HG03097 (cell line): ENCODE measurements at regions not wholly inside any gene's neighbourhood (a gene's known extent, or its start where the extent isn't known, plus 50 kb on each side); places are given as distances from the start of the nearest gene placed in this dataset.

Source experiments
- ATAC-seq: cut with Tn5 transposase; IDR thresholded peaks from one replicate; pipeline ENCODE4 v1.9.1; 2021; ENCODE audit not compliant: unreplicated experiment, low FRiP score

DNA sequence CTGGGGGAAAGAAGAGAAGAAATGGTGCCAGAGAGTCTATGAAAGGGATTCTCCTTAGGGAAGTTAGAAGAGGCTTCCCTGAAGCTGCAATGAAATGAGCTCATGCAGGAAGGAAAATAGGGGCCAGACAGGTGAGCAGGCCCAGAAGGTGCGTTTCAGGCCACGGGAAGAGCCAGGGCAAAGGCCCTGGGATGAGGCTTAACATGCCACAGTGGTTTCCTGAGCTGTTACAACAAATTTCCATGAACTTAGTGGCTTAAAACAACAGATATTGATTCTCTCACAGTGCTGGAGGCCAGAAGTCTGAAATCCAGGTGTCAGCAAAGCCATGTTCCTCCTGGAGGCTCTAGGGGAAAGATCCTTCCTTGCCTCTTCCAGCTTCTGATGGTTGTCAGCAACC is 167.9 kb downstream of the TFAP2C start:
- ATAC-seq, result no peak

DNA sequence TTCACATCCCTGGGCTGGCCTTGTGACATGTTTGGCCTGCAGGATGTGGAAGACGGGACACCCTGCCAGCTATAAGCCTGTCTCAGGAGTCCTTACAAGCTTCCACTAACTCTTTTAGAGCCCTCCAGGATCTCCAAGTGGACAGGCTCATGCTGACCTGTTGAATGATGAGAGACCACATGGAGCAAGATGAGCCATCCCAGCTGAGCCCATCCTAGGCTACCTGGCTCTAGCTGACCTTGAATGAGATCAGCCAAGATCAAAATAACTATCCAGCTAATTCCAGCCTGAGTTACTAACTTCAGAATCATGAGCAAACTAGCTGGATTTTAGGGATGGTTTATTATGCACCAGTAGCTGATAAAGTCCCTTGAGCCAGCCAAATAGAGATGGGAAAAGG is 169.5 kb downstream of the TFAP2C start:
- no peak for ATAC-seq

DNA sequence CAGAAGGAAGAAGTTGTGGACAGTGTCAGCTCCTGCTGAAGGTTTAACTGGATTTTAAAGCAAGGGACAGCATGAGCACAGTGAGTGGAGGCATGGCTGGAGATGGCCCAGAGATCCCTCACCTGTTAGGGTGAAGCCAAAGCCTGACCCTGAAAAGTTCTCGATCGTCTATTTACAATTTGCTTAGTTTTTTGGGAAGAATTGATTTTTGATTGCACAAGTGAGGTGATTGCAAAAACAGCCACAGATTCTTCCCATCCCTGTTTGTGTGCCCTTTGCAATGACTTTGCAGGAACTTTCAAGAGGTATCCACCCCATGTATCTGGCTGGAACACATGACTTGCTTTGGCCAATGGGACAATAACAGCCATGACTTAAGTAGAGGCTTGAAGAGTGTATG is 170.1 kb downstream of the TFAP2C start:
- no peak for ATAC-seq

DNA sequence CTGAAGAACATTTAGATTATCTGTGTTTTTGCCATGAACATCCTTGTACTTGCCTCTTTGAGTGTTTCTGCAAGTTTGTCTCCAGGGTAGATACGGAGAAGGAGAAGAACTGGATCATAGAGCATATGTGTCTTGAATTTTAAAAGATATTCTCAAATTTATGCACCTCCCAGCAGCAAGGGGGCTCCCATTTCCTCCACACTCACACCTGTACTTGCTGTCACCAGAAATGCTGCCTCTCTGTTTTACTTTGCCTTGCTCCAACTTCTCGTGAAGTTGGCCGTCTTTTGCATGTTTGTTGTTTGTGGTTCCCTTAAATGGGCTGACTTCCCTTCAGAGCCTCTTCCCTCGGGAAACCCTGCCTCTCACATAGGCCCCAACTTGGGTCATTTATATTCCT is 171.0 kb downstream of the TFAP2C start:
- no peak for ATAC-seq

DNA sequence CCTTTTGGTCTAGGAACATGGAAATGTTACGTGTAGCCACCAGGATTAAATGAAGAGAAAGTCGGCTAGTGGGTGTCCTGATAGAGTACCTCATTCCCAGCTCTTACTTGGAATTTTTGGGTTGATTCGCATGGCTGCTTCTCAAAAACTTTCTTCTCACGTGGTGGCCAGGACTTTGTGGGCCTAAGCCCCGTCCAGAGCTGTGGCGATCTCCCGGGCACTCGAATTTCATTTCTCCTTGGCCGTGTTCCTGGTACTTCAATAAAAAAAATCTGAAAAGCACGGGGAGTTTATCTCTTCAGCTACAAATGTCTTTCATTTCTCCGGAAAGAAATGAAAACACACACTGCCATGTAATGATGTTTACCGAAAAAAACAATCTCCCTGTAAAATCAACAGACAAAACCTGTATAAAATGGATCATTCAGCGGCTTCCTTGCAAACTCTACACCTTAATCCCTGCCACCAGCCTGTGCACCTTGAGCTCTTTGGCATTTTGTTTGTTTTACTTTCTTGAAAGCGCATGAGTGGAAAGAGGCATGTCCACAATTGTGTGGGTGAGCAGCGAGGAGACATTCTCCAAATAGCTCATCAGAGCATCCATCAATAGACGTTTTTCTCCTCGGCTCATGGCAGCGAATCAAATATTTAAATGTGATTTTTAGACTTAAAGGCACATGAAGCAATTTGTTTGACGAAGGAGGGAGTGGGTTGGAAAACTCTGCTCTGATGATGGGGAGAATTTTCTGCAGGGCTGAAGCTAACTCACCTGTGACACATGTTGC is 173.1 kb downstream of the TFAP2C start:
- ATAC-seq, result no peak

DNA sequence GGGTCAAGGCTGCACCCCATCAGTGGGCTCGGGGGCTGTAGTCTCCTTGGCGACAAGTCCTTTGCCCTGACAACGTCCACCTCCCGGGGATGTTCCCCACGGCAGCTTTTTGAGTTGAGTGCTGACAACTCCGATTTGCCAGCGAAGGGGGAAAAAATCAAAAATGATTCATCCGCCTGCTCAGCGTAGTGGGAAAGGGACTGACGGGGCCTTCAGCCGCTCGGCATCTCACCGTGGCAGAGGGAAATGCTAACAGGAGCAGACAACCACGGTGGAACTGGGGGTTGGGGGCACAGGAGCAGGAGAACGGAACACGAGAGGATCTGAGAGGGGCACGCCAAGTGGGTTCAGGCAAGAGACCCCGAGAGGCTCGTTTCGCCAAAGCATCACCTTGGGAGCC is 173.7 kb downstream of the TFAP2C start:
- ATAC-seq, result no peak

DNA sequence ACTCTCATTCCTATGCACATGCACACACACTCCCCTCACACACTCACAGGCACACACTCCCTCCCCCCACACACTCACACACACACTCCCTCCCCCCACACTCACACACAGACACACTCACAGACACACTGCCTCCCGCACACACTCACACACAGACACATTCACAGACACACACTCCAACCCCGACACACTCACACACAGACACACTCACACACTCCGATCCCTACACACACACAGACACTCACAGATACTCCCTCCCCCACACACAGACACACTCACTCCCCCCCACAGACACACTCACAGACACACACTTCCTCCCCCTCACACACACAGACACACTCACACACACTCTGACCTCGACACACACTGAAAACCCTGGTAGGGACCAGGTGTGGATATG is 176.2 kb downstream of the TFAP2C start:
- no peak for ATAC-seq

DNA sequence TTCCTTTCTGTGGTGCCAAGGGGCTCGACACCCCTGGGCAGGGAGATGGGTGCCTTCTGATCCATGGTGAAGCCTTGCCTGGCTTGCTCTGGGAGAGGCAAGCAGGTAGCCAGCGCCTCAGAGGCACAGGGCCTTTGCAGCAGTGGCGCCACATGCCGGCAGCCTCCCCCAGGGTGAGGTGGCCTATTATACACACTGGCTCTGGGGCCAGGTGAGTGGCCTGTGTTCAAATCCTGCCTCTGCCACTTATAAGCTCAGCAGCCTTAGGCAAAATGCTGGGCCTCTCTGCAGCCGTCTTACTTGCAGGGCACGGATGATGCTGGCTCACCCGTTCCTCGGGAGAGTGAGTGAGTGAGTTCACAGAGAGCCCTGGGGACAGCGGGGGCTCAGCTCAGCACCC is 176.9 kb downstream of the TFAP2C start:
- ATAC-seq, result no peak

DNA sequence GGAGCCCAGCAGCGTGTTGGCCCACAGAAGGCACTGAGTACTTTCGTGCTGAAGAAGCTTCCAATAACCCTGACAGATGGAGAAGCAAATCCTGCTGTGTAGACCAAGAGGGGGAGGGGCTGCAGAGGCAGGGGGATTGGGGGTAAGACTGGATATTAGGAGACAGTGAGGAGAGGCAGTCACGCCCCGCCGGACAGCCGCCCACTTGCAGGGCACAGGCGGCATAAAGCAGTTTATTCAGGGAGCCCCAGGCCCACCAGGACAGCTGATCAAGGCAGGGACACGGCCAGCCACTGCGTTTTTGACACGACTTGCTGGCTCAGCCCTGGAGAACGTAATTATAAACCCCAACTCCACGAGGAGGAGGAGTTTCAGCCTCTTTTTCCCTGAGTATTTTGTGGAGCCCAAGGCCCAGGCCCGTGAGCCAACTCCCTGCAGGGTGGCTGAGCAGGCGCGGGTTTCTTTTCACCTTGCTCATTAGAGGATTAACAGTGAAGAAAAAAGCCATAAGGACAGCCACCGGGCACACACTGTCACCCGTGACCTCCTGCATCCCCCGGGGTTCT is 177.9 kb downstream of the TFAP2C start:
- ATAC-seq, result no peak

DNA sequence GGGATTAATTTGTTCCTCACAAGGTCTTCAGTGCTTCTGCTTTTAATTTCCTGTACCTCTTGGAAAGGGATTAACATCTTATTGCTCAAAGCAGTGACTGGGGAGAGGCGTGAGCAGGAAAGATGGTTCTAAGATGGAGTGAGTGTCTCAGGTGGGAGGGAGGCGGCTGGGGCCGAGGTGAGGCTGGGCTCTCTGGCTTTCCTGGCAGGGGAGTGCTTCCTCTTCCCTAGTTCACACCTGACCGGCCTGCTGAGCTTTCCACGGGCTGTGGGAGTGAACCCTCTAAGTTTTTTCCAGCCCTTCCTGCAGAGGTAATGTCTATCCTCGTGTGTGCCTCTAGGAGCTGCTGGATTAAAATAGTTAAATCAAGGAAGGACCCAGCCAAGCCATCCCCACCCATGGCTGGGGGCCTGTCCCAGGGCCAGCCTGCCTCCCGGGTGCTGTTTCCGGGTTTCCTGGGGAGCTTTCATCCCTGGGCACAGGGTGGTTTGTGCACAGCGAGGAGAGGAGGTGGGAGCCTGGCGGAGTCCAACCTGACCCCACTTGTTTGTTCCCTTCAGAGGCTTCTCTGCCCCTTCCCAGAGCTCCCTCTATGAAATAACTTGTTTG is 179.1 kb downstream of the TFAP2C start:
- ATAC-seq, result no peak

DNA sequence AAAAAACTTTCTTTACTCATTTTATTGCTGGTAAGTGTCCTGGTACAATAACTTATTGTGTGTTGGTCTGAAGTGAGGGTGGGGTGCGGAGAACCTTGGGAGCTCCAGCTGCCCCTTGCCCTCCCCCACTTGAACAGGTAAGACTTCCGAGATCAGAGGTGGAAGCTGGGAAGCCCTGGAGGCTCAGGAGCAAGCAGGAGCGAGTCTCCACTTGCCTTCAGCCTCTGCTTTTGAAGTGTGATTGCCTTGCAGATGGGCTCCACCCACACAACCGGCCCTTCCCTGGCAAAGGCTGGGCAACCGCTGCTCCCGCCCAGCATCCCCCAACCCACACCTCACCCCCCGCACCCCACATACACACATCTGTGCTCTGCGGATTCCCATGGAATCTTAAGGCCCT is 179.6 kb downstream of the TFAP2C start:
- no peak for ATAC-seq

DNA sequence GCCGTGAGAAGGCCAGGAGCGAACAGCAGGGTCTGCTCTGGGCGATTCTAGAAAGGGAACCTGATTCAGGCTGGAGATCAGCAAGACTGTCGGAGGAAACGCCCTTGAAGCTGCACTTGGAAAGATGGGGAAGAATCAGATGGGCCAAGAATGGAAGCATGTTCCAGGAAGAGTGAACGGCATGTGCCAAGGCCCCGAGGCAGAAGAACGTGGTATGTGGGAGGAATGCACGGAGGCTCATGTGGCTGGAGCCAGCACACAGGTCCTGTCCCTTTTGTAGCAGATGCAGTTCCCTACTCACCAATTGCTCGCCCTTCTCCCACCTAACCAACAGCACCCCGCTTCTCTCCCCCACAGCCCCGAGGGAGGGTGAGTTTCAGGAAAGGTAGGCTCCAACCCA is 180.6 kb downstream of the TFAP2C start:
- no peak for ATAC-seq

DNA sequence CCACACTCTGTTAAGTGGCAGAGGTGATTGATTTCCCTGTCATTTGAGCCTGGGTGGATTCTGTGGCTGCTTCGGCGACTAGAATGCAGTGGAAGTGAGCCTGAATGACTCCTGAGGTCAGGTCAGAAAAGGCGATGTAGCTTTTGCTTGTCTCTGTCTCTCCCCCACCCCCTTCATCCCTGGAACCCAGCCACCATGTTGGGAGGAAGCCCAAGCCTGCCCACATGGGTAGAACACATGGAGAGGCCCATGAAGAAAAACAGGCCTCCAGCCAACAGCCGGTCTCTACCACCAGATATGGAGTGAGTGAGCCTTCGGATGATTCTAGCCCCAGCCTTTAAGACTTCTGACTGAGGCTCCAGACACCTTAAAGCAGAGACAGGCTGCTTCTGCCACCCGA is 181.0 kb downstream of the TFAP2C start:
- ATAC-seq, result no peak

DNA sequence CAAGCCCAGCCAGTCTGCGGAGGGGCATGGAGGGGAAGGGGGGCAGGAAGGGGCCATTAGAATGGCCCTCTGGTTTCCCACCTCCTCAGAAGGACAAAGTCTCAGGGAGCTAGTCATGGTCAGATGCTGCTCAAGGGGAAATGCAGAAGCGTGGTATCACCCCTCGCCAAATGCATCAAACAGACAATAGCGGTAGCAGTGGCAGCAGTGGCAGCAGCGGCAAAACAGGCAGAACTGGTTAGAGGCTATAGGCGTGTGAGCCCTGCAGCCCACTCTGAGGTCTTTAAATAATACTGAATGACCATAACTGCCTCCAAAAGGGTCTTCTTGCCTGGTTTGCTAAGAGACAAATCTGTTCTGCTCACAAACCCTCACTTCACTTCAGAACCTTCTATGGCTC is 186.7 kb downstream of the TFAP2C start:
- ATAC-seq, result no peak

DNA sequence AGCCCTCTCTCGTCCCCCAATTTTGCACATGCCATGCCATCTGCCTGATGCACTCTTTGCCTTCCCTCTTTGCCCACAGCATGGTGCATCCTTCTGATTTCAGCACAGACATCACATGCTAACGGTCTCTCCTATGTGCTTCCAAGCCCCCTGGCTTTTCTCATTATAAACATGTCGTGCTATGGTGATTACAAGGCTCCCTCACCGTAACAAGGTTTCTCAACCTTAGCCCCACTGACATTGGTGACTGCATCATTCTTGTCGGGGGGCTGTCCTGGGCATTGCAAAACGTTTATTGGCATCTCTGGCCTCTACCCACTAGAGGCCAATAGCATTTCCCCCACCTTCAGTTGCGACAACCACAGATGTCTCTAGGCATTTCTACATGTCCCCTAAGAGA is 187.2 kb downstream of the TFAP2C start:
- no peak for ATAC-seq

DNA sequence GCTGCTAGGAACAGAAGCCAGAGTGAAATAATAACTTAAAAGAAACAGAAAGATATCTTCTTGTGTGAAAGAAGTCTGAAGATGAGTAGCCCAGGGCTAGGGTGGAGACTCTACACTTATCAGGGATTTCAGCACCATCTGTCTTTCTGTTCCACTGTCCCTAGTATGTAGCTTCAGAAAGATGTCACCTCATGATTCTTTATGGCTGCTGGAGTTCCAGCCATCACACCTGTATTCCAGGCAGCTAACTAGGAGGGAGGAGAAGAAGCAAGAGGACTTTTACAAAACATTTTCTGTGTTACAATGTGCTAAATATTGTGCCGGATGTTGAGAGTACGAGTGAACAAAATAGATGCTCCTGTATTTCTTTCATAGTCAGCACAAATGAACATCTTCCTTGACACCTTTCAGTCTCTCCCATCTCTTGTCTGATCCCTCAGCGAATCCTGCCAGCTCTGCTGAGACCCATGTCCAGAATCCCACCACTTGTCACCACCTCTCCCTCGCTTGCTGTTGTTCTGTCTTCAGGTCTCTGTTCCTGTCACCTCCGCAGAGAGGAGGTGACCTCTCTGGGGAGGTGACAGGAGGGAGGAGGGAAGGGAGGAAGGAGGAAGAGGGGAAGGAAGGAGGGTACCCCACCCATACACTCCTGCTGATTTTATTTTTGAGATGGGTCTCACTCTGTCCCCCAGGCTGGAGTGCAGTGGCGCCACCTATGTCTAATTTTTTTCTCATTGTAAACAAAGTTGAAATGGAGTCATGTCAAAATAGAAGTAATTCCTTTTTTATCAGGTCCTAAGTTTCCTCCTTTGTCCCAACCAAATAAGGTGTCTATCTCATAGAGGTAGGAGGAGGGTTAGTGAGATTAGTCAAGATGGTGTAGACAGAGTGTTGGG is 188.9 kb downstream of the TFAP2C start:
- ATAC-seq, result no peak

DNA sequence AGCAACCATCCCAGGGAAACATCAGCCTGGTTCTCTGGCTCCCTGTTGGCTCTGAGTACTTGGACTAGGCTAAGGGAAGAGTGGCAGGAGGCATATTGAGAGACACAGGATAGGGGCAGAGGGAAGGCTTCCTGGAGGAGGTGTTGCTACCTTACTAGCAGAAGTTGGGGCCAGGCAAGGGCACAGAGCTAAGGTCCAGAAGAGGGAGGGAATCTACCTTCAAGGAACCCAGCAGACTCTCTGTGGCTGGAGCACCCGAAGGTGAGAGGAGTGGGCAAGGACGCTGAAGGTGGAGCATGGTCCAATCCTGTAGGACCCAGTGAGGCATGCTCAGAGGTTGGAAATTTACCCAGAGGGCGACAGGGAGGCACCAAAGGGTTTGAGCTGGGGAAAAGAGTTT is 191.9 kb downstream of the TFAP2C start:
- ATAC-seq, result no peak

DNA sequence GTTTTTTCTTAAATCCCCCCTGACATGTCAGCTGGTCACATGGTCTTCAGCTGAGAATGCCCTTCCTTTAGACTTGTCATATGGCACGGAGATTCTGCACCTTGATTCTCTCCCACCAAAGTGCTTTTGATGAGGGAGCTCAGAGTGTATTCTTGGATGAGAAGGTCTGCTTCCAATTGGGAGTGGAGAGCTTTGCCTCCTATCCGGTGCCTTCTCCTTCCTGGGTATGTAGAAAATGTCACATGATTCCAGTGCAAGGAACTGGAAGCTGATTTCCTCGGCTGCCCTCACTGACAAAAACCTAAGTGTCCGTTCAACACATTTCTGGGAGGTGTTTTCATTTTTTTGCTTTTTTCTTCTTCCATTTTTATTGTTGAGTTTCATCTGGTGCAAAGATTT is 197.2 kb downstream of the TFAP2C start:
- ATAC-seq, result no peak

DNA sequence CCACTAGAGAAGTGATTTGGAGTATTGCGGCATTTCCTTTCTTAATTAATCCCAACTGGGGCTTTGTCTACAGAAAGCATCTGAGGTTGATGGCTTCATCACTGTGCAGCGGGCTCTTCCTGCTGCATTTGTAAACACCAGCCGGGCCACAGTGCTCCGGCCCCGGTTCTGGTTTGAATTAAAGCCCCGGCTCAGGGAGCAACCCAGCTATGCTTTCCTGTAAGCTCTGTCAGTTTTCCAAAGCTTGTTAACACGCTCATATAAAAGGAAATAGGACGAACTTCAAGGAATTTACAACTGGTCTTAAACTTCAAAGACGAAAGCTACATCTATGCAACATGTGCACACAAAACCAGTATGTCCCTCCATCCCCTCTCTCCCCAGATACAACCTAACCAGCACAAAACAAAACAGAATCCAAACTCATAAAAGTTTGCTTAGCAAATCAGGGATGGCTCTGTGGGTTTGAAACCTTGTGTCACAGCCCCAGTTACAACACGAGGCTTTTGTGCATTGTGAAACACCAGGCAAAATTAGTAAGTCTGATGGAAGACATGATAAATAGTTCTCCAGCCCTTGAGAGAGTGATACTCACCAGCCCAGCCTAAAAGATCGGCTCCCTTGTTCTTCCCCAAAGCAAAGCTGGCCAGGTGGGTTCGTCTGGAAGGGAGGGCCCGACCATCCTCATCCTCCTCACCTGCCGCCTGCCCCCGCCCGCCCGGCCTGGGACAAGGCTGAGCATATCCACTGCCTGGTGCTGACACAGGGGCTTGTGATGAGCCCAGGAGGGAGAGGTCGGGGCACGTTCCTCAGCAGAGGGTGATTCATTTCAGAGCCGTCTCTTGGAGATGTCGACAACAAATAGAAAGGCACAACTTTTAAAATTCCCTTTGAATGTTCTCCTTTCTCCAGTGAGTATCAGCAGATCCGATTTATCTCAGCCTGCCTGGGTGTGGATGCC is 197.9 kb downstream of the TFAP2C start:
- ATAC-seq, result no peak

DNA sequence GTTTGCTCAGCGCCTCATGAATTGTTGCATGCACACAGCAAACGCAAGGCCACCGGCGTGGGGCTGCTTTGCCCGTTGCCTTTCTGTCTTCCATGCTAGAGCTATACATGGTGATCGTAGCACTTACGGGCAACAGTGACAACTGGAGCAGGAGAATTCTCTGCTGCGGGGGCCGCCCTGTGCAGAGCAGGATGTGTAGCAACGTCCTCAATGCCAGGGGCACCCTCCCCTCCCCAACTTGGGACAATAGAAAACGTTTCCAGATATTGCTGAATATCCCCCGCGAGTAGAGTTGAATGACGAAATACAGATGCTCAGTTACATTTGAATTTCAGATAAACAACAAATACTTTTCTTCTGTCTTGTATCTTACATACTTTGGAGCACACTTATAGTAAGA is 198.7 kb downstream of the TFAP2C start:
- ATAC-seq, result no peak
